Hindlimb muscle (tissue), 1 donor: ENCODE measurements at regions not wholly inside any gene's neighbourhood (a gene's known extent, or its start where the extent isn't known, plus 50 kb on each side); places are given as distances from the start of the nearest gene placed in this dataset.
"Not testable (repeated sequence)": the region's sequence is repeated elsewhere in the genome, so short reads cannot be mapped to it uniquely, and the experiment has no call there.

Experiments used
- DNase-seq: peaks from one replicate; pipeline ENCODE4 v3.0.0-alpha.2; 2013

GRCh38 chr1:146630302-146630701 lies 307.8 kb upstream of the NBPF12 start:
- DNase-seq: not testable (repeated sequence)

DNA sequence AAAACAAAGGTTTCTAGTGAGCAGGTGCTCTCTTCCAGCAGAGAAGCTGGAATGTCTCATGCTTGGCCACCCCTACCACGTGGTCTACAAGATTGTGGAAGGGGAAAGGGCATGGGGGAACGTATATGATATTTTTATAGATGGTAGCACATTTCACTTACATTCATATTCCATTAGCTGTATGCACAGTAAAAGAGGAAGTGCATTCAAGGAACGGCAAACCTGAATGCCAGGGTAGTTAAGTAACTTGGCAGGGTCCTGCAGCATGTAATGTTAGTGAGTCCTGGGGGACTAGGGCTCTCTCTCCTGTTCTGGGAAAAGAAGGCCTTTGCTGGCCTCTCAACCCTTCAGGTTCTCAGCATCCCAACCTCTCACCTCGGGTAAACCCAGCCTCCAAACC lies 319.5 kb upstream of the NBPF12 start:
- DNase-seq: not testable (repeated sequence)

DNA sequence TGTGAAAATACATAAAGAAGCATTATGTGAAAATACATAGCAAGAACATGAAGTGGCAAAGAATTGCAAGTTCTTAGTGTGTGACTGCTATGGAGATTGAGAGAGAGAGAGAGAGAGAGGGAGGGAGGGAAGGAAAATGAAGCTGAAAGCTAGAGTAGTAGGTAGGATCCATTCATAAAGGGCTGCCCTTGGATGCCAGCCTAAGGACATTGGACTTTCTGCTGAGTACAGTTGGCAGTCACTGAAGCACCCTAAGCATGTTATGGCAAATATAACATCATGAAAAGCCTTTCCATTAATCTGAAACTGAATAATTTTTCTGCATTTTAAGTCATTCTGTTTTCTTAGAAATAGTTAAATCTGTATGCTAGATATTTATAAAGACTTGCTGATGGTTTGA lies 333.4 kb upstream of the NBPF12 start:
- DNase-seq: not testable (repeated sequence)

GRCh38 chr1:146600720-146601307 lies 337.3 kb upstream of the NBPF12 start:
- not testable (repeated sequence) for DNase-seq

- not testable (repeated sequence) for DNase-seq
These were observed 338.2 kb upstream of the NBPF12 start for GRCh38 chr1:146599906-146600305.

DNA sequence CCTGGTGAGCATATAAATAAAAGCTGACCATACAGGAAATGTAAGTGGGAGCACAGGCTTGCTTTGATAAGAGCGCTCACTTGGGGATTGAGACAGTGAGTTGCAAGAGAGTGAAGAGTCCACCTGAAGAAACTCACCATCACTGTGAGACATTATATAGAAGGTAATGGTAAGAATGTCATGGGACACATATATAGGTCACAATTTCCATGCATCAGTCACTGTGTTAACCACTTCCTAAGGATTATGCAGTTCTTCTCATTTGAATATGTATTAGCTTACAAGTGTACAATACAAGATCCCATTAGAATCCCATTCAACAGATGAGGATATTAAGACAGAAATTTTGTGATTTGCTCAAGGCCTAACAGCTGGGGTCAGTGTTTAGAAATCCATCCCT lies 352.4 kb upstream of the NOTCH2NLA start:
- DNase-seq: not testable (repeated sequence)

- not testable (repeated sequence) for DNase-seq
These were observed 338.7 kb upstream of the NOTCH2NLA start for GRCh38 chr1:146567541-146567940.

- not testable (repeated sequence) for DNase-seq
These were observed 329.2 kb upstream of the NOTCH2NLA start for GRCh38 chr1:146558032-146558431.

GRCh38 chr1:146556405-146556804 lies 327.6 kb upstream of the NOTCH2NLA start:
- DNase-seq: not testable (repeated sequence)

DNA sequence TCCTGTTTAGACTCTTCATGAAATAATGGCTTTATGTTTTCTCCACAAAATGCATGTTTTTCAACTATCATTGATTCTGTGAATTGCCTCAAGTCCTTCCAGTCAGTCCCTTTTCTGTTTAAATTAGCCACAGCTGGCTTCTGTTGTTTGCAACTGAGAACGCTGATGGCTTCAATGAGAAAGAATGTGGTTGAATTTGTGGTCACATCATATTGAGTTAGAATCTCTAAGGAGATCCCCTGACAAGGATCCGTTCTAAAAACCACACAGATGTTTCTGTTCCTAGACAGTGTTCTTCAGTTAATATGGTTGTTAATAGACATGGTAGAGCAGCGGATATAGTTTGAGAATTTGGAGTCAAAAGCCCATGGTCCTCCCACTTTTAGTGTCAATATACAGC lies 323.6 kb upstream of the NOTCH2NLA start:
- DNase-seq: not testable (repeated sequence)

GRCh38 chr1:146548684-146549083 lies 319.9 kb upstream of the NOTCH2NLA start:
- DNase-seq: not testable (repeated sequence)

DNA sequence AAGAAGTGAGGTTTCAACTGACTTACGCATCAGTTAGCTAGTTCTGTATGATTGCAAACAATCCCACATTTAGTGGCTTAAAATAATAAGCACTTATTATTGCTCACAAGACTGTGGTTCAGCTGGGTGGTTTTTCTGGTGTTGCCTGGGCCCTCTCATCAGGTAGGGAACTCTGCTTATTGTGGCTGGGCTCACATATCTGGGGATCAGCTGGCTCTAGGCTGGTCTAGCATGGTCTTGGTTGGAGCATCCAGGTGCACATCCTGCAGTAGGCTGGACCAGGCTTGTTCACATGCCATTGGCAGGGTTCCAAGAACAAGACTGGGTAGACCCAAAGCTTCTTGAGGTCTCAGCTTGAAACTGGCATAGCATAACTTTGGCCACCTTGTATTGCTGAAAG lies 317.4 kb upstream of the NOTCH2NLA start:
- DNase-seq: not testable (repeated sequence)

DNA sequence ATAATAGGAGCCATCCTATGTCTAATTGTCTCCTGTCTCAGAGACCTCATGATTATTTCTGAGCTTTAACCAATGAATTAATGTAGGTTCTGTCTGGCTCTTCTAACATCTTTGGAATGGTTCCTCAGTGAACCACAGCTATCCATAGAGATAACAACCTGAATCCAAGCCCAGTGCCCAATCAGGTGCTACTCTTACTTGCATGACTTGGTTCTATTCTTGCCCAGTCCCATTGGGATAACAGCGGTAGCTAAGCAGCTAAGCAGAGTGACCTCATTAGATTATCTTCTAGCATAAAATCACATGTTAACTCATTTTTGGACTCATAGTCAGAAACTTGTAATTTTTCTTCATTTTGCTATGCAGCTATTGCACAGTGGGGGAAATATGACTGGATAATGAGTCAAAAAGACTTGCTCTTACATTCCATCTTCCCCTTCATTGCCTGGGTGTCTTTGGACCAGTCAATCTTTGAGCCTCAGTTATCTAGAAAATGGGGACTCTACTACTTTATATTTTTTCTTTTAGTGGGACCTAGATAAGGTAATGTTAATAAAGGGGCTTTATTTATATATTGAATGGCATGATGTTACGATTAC lies 309.1 kb upstream of the NOTCH2NLA start:
- not testable (repeated sequence) for DNase-seq

GRCh38 chr1:146536028-146536427 lies 307.2 kb upstream of the NOTCH2NLA start:
- DNase-seq: not testable (repeated sequence)

DNA sequence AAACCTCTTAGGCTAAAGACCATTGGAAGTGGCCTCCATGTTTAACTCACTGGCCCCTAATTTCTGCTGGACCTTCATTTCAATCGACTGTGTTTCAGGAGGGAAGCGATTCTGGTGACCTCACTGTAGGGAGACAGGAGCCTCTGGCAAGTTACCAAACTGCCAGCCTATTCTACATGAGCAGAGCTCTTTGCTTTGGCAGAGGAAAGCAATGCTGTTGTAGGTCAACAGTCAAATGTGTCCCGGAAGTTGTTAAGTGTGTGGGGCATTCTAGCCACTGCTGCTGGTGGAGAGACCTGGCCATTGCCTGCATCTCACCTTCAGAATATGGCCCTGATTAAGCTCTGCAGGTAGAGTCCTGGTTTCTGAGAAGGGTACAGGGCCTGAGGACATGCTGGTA lies 306.8 kb upstream of the NOTCH2NLA start:
- DNase-seq: not testable (repeated sequence)

GRCh38 chr1:146530958-146531357 lies 302.1 kb upstream of the NOTCH2NLA start:
- not testable (repeated sequence) for DNase-seq

GRCh38 chr1:146522812-146523211 lies 294.0 kb upstream of the NOTCH2NLA start:
- not testable (repeated sequence) for DNase-seq

GRCh38 chr1:146522345-146522744 lies 293.5 kb upstream of the NOTCH2NLA start:
- DNase-seq: not testable (repeated sequence)

DNA sequence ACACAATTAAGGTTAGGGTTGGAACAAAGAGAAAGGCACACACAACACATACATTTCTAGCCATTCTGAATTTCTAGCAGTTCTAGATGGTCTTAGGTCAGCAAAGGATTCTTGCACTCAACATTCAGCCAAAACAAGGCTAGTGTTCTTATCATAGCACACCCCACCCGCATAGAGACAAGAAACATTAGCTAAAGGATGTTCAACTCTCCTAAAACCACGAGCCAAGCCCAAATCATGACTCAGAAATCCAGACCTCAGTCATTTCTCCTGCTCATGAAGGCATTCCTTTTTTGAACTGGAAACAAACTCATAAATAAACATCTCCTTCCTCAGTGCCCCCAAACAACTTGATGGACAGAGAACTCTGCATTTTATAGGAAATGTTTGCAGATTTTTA lies 293.0 kb upstream of the NOTCH2NLA start:
- DNase-seq: not testable (repeated sequence)

DNA sequence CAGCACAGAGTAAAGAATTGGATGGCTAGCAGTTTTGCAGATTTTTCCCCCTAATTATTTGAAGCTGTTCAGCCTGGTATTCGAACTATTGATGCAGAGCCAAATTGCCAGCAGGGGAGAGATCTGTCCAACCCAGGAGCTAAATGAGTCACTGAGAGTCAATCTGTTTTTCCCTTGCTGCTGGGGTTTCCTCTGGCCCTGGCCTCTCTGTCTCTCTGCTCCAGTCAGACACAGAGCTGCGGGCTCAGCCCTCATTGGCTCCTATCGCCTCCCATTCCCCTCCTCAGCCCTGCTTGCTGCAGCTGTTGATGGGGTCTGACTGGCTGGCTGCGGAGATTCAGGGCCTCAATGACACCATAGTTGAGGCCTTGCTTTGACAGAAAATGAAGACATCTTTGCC lies 284.9 kb upstream of the NOTCH2NLA start:
- not testable (repeated sequence) for DNase-seq

DNA sequence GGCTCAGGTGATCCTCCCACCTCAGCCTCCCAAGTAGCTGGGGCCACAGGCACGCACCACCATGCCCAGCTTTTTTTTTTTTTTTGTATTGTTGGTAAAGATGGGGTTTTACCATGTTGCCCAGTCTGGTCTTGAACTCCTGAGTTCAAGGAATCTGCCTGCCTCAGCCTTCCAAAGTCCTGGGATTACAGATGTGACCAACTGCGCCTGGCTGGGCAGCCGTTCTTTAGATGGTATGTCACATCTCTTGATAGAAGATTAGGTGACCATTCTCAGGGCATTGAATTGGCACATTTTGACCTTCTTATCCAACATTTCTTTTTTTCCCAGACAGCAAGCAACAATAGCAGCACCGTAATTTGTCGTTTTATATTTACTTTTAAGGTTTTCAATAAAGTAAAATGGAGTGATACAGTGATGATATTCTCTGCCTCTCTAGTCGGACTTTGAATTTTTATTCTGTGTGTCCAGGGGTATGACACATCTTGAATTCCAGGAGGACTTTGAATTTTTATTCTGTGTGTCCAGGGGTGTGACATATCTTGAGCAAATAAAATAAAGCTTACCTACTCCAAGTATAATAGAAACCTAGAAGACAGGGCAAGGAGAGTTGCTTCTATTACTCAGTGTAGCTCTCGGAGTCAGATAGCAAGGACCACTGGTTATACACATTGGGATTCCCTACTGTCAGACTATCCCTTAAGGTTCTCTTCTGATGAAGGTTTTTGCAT lies 282.4 kb upstream of the NOTCH2NLA start:
- not testable (repeated sequence) for DNase-seq

GRCh38 chr1:146510248-146510983 lies 281.6 kb upstream of the NOTCH2NLA start:
- DNase-seq: not testable (repeated sequence)

- not testable (repeated sequence) for DNase-seq
These were observed 275.3 kb upstream of the NOTCH2NLA start for GRCh38 chr1:146504121-146504520.
